Uterus (tissue), 2 donors: ENCODE measurements at regions not wholly inside any gene's neighbourhood (a gene's known extent, or its start where the extent isn't known, plus 50 kb on each side); places are given as distances from the start of the nearest gene placed in this dataset.

Source experiments
- CTCF ChIP-seq, 4 experiments: fragments of 200-600 bp in 2 of 4; fragments of 450-650 bp in 2 of 4; sonication (generic) in 2 of 4; IDR thresholded peaks; one replicate each; pipeline ENCODE4 v1.5.1; 2016 to 2019; ENCODE audit warnings: antibody characterized with exemption in 4 of 4, mild to moderate bottlenecking in 2 of 4, moderate library complexity in 1 of 4
- POLR2A ChIP-seq, 2 donors: fragments of 450-650 bp; IDR thresholded peaks; one replicate each; pipeline ENCODE4 v1.6.1; 2016; ENCODE audit warnings: antibody characterized with exemption in 2 of 2, mild to moderate bottlenecking in 1 of 2, moderate library complexity in 1 of 2

GRCh38 chr5:54823006-54823405 lies 162.4 kb downstream of the ESM1 start:
- TF ChIP-seq POLR2A (IDR thresholded peaks at IDR 0.05), result no peak
- no peak for TF ChIP-seq CTCF (IDR thresholded peaks at IDR 0.05)
